Peyer's patch (tissue), 4 donors: ENCODE measurements at regions not wholly inside any gene's neighbourhood (a gene's known extent, or its start where the extent isn't known, plus 50 kb on each side); places are given as distances from the start of the nearest gene placed in this dataset.

Experiments
- DNase-seq, 3 donors: peaks; one replicate each; pipeline ENCODE4 v3.0.0-alpha.2; 2017 to 2019
- H3K27ac ChIP-seq, 4 donors: fragments of 200-600 bp; sonication (generic); one replicate each; pipeline ENCODE4 v1.5.1; 2016 to 2019
- H3K27me3 ChIP-seq, 2 donors: fragments of 200-600 bp; sonication (generic); one replicate each; pipeline ENCODE4 v1.5.1; 2019
- H3K36me3 ChIP-seq, 3 donors: fragments of 200-600 bp; sonication (generic); one replicate each; pipeline ENCODE4 v1.5.1; 2016 to 2019
- H3K4me1 ChIP-seq, 4 donors: fragments of 200-600 bp; sonication (generic); one replicate each; pipeline ENCODE4 v1.5.1; 2016 to 2019
- H3K4me3 ChIP-seq, 4 donors: fragments of 200-600 bp; sonication (generic); 1 replicate in 3 of 4; 2 replicates in 1 of 4; pipeline ENCODE4 v1.5.1; 2016 to 2019; ENCODE audit warnings: mild to moderate bottlenecking in 1 of 4
- H3K9me3 ChIP-seq, 4 donors: fragments of 200-600 bp; sonication (generic); one replicate each; pipeline ENCODE4 v1.5.1; 2016 to 2019; ENCODE audit warnings: mild to moderate bottlenecking in 1 of 4
- POLR2A ChIP-seq, 2 donors: fragments of 450-650 bp; IDR thresholded peaks; one replicate each; pipeline ENCODE4 v1.5.1; 2017; ENCODE audit warnings: antibody characterized with exemption in 2 of 2, mild to moderate bottlenecking in 2 of 2, moderate library complexity in 2 of 2
- TF ChIP-seq, protein P1 (sequence below), 6 experiments: fragments of 450-650 bp in 4 of 6; fragments of 200-600 bp in 2 of 6; sonication (generic) in 1 of 6; IDR thresholded peaks; one replicate each; pipeline ENCODE4 v1.5.1; 2017 to 2019; ENCODE audit warnings: antibody characterized with exemption in 6 of 6, mild to moderate bottlenecking in 3 of 6, moderate library complexity in 1 of 6

- Histone ChIP-seq H3K36me3 (no peaks in the 10 kb centered on the region), H3K4me1 (no peaks in the 10 kb centered on the region), H3K4me3 (no peak overlapping the region), H3K27me3 (no peaks in the 10 kb centered on the region), H3K9me3 (no peaks in the 10 kb centered on the region), H3K27ac (no peak overlapping the region)
- TF ChIP-seq, protein P1, sequence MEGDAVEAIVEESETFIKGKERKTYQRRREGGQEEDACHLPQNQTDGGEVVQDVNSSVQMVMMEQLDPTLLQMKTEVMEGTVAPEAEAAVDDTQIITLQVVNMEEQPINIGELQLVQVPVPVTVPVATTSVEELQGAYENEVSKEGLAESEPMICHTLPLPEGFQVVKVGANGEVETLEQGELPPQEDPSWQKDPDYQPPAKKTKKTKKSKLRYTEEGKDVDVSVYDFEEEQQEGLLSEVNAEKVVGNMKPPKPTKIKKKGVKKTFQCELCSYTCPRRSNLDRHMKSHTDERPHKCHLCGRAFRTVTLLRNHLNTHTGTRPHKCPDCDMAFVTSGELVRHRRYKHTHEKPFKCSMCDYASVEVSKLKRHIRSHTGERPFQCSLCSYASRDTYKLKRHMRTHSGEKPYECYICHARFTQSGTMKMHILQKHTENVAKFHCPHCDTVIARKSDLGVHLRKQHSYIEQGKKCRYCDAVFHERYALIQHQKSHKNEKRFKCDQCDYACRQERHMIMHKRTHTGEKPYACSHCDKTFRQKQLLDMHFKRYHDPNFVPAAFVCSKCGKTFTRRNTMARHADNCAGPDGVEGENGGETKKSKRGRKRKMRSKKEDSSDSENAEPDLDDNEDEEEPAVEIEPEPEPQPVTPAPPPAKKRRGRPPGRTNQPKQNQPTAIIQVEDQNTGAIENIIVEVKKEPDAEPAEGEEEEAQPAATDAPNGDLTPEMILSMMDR (IDR thresholded peaks at IDR 0.05): no peak
- TF ChIP-seq POLR2A (IDR thresholded peaks at IDR 0.05): no peak
- no peak for DNase-seq
Observed at GRCh38 chr5:7068156-7068555, 327.8 kb upstream of the ADCY2 start.

- Histone ChIP-seq H3K36me3 (no peaks in the 10 kb centered on the region), H3K27me3 (no peaks in the 10 kb centered on the region), H3K27ac (no peak overlapping the region), H3K9me3 (no peaks in the 10 kb centered on the region), H3K4me3 (no peak overlapping the region), H3K4me1 (no peaks in the 10 kb centered on the region)
- no peak for DNase-seq
- TF ChIP-seq POLR2A (IDR thresholded peaks at IDR 0.05): no peak
- TF ChIP-seq, protein P1 (IDR thresholded peaks at IDR 0.05): no peak
Observed at GRCh38 chr5:7068899-7069298, 327.0 kb upstream of the ADCY2 start.

DNA sequence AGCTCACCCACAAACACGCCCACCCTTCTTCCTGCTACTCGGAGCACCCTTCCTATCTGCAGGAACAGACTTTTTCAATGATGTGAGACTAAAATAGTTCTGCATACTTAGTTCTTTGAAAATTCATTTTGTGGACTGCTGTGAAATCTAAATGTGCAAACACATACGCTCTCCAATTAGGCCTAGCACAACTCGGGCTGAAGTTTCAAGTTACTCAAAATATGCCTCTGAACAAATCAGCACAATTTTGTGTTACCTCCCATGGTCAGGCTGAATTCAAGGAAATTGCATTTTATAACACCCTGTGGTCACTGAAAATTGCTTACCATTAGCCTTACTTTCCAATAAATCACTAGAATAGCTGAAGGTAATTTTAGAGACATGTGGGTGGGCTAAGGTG lies 323.8 kb upstream of the ADCY2 start:
- no peaks in the 10 kb centered on the region for H3K4me1 ChIP-seq
- TF ChIP-seq, protein P1 (IDR thresholded peaks at IDR 0.05): no peak
- no peak for TF ChIP-seq POLR2A (IDR thresholded peaks at IDR 0.05)
- DNase-seq: no peak
- H3K4me3 ChIP-seq: no peak overlapping the region
- no peaks in the 10 kb centered on the region for H3K27me3 ChIP-seq
- H3K27ac ChIP-seq: no peak overlapping the region
- no peaks in the 10 kb centered on the region for H3K36me3 ChIP-seq
- H3K9me3 ChIP-seq: no peaks in the 10 kb centered on the region

- H3K27me3 ChIP-seq: no peaks in the 10 kb centered on the region
- no peak overlapping the region for H3K4me3 ChIP-seq
- no peak for TF ChIP-seq POLR2A (IDR thresholded peaks at IDR 0.05)
- TF ChIP-seq, protein P1 (IDR thresholded peaks at IDR 0.05): no peak
- no peaks in the 10 kb centered on the region for H3K9me3 ChIP-seq
- H3K4me1 ChIP-seq: no peaks in the 10 kb centered on the region
- H3K27ac ChIP-seq: no peak overlapping the region
- H3K36me3 ChIP-seq: no peaks in the 10 kb centered on the region
- DNase-seq: no peak
Observed at GRCh38 chr5:7073666-7074065, 322.3 kb upstream of the ADCY2 start.

DNA sequence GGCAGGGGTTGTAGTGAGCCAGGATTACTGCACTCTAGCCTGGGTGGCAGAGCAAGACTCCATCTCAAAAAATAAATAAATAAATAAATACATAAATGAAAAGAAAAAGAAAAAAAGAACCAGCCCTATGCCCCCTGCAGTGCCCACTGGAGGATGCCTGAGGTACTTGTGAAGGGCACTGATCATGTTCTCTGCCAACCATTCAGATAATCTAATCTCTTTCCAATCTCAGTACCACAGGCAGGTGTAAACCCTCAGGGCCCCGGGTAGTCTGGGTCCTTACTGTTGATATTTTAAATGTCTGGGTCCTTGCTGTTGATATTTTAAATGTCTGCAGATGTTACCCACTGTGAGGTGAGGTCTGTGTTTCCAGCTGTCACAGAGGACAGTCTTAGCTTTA lies 321.8 kb upstream of the ADCY2 start:
- no peak for DNase-seq
- no peaks in the 10 kb centered on the region for H3K27me3 ChIP-seq
- no peak overlapping the region for H3K27ac ChIP-seq
- TF ChIP-seq, protein P1 (IDR thresholded peaks at IDR 0.05): no peak
- no peak for TF ChIP-seq POLR2A (IDR thresholded peaks at IDR 0.05)
- no peaks in the 10 kb centered on the region for H3K4me1 ChIP-seq
- no peak overlapping the region for H3K4me3 ChIP-seq
- no peaks in the 10 kb centered on the region for H3K9me3 ChIP-seq
- no peaks in the 10 kb centered on the region for H3K36me3 ChIP-seq

- Histone ChIP-seq H3K36me3 (no peaks in the 10 kb centered on the region), H3K27ac (no peak overlapping the region), H3K4me3 (no peak overlapping the region), H3K27me3 (no peaks in the 10 kb centered on the region), H3K4me1 (no peaks in the 10 kb centered on the region), H3K9me3 (no peaks in the 10 kb centered on the region)
- TF ChIP-seq POLR2A (IDR thresholded peaks at IDR 0.05): no peak
- TF ChIP-seq, protein P1 (IDR thresholded peaks at IDR 0.05): no peak
- DNase-seq: no peak
Observed at GRCh38 chr5:7075470-7075869, 320.5 kb upstream of the ADCY2 start.
